Adrenal gland (tissue), 5 donors: ENCODE measurements at regions not wholly inside any gene's neighbourhood (a gene's known extent, or its start where the extent isn't known, plus 50 kb on each side); places are given as distances from the start of the nearest gene placed in this dataset.

ENCODE experiments used
- CTCF ChIP-seq, 6 experiments: fragments of 450-650 bp in 4 of 6; fragments of 200-600 bp in 2 of 6; sonication (generic) in 1 of 6; IDR thresholded peaks; 1 replicate in 5 of 6; 2 replicates in 1 of 6; pipeline versions ENCODE4 v1.5.1 to v1.8.0; 2016 to 2021; ENCODE audit warnings: antibody characterized with exemption in 6 of 6, mild to moderate bottlenecking in 2 of 6, moderate library complexity in 1 of 6
- POLR2A ChIP-seq, 2 donors: fragments of 450-650 bp; IDR thresholded peaks; one replicate each; pipeline ENCODE4 v1.6.1; 2017; ENCODE audit warnings: antibody characterized with exemption in 2 of 2, mild to moderate bottlenecking in 2 of 2, moderate library complexity in 1 of 2
- donor health status: DM: no; HTN: no; CAD: no.

GRCh38 chr1:234862360-234862943, 252.5 kb upstream of the IRF2BP2 start:
- no peak for TF ChIP-seq CTCF (IDR thresholded peaks at IDR 0.05)
- no peak for TF ChIP-seq POLR2A (IDR thresholded peaks at IDR 0.05)
